ENCODE measurements at regions not wholly inside any gene's neighbourhood (a gene's known extent, or its start where the extent isn't known, plus 50 kb on each side); places are given as distances from the start of the nearest gene placed in this dataset.

DNA sequence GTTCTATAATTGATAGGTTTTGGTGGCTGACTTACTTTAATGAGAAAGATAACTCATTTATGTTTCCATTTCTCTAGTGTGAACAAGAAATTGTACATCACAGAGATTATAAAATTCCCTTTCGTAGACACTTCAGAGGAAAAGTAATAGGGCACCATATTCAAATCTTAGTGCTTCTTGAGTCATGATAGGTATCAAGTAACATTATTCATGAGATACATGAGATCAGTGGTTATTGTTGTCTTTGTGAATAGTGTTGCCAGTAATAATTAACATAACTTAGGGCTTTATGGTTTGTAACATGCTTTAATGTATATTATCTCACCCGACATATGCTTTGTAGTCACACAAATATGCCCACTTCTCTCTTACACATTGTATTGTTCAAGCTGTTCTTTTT, 73.7 kb upstream of the IL15 start (continued):
- TF ChIP-seq SAP30 (IDR thresholded peaks at IDR 0.05; ENCODE audit: insufficient read depth, insufficient replicate concordance, low read length) (no peak), JUN (IDR thresholded peaks at IDR 0.05; ENCODE audit: low read depth, low read length) (no peak)
- TF ChIP-seq, protein P1, sequence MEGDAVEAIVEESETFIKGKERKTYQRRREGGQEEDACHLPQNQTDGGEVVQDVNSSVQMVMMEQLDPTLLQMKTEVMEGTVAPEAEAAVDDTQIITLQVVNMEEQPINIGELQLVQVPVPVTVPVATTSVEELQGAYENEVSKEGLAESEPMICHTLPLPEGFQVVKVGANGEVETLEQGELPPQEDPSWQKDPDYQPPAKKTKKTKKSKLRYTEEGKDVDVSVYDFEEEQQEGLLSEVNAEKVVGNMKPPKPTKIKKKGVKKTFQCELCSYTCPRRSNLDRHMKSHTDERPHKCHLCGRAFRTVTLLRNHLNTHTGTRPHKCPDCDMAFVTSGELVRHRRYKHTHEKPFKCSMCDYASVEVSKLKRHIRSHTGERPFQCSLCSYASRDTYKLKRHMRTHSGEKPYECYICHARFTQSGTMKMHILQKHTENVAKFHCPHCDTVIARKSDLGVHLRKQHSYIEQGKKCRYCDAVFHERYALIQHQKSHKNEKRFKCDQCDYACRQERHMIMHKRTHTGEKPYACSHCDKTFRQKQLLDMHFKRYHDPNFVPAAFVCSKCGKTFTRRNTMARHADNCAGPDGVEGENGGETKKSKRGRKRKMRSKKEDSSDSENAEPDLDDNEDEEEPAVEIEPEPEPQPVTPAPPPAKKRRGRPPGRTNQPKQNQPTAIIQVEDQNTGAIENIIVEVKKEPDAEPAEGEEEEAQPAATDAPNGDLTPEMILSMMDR (IDR thresholded peaks at IDR 0.05; ENCODE audit: control extremely low read depth in 1 of 3, insufficient read depth in 1 of 3, low read depth in 1 of 3, low read length in 3 of 3): no peak

Measured in H1 (cell line).